K562 (cell line): ENCODE measurements at regions not wholly inside any gene's neighbourhood (a gene's known extent, or its start where the extent isn't known, plus 50 kb on each side); places are given as distances from the start of the nearest gene placed in this dataset.

Experiments
- POLR2B ChIP-seq: fragments of 450-650 bp; IDR thresholded peaks from 2 replicates; pipeline ENCODE4 v1.6.1; 2018; ENCODE audit warnings: low read depth; ENCODE audit not compliant: partially characterized antibody
- SFPQ ChIP-seq: fragments of 200-400 bp; formaldehyde crosslinking; IDR thresholded peaks from 2 replicates; pipeline ENCODE4 v1.6.1; 2017; ENCODE audit warnings: mild to moderate bottlenecking, low read depth, low read length, moderate library complexity
- SMARCA4 ChIP-seq: fragments of 450-650 bp; IDR thresholded peaks from 2 replicates; pipeline ENCODE4 v1.6.1; 2016
- STAT5A ChIP-seq: IDR thresholded peaks from 2 replicates; pipeline ENCODE4 v1.6.1; 2012; ENCODE audit warnings: low read length, inconsistent platforms, borderline replicate concordance
- TFAM ChIP-seq: fragments of 250-450 bp; sonication (Bioruptor Pico); conservative IDR thresholded peaks from 2 replicates; pipeline ENCODE4 v1.5.0; 2021; ENCODE audit warnings: mild to moderate bottlenecking, moderate library complexity
- ZBTB49 ChIP-seq: sonication (generic); formaldehyde crosslinking; IDR thresholded peaks from 2 replicates; pipeline ENCODE4 v1.8.0; 2022; ENCODE audit warnings: missing genetic modification reagents, mild to moderate bottlenecking, borderline replicate concordance
- ZNF121 ChIP-seq: sonication (generic); formaldehyde crosslinking; conservative IDR thresholded peaks from 2 replicates; pipeline ENCODE4 v1.8.0; 2022; ENCODE audit warnings: missing genetic modification reagents
- ZNF76 ChIP-seq: fragments of 250-450 bp; sonication (Bioruptor Pico); IDR thresholded peaks from 2 replicates; pipeline ENCODE4 v1.4.0; 2020; ENCODE audit warnings: mild to moderate bottlenecking, moderate library complexity, borderline replicate concordance
- TF ChIP-seq, protein P1 (sequence below): fragments of 450-650 bp; IDR thresholded peaks from 2 replicates; pipeline ENCODE4 v1.6.1; 2016; ENCODE audit warnings: borderline replicate concordance
- TF ChIP-seq, protein P2 (sequence below): fragments of 450-650 bp; IDR thresholded peaks from 2 replicates; pipeline ENCODE4 v1.6.1; 2018; ENCODE audit warnings: mild to moderate bottlenecking, low read depth; ENCODE audit not compliant: partially characterized antibody
- TF ChIP-seq, protein P3 (sequence below): IDR thresholded peaks from 2 replicates; pipeline ENCODE4 v1.6.1; 2016; ENCODE audit warnings: missing genetic modification characterization, missing compliant biosample characterization

- TF ChIP-seq ZBTB49 (CRISPR knock-in tag), result no peak
- TF ChIP-seq, protein P1, sequence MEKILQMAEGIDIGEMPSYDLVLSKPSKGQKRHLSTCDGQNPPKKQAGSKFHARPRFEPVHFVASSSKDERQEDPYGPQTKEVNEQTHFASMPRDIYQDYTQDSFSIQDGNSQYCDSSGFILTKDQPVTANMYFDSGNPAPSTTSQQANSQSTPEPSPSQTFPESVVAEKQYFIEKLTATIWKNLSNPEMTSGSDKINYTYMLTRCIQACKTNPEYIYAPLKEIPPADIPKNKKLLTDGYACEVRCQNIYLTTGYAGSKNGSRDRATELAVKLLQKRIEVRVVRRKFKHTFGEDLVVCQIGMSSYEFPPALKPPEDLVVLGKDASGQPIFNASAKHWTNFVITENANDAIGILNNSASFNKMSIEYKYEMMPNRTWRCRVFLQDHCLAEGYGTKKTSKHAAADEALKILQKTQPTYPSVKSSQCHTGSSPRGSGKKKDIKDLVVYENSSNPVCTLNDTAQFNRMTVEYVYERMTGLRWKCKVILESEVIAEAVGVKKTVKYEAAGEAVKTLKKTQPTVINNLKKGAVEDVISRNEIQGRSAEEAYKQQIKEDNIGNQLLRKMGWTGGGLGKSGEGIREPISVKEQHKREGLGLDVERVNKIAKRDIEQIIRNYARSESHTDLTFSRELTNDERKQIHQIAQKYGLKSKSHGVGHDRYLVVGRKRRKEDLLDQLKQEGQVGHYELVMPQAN, result no peak
- TF ChIP-seq, protein P2, sequence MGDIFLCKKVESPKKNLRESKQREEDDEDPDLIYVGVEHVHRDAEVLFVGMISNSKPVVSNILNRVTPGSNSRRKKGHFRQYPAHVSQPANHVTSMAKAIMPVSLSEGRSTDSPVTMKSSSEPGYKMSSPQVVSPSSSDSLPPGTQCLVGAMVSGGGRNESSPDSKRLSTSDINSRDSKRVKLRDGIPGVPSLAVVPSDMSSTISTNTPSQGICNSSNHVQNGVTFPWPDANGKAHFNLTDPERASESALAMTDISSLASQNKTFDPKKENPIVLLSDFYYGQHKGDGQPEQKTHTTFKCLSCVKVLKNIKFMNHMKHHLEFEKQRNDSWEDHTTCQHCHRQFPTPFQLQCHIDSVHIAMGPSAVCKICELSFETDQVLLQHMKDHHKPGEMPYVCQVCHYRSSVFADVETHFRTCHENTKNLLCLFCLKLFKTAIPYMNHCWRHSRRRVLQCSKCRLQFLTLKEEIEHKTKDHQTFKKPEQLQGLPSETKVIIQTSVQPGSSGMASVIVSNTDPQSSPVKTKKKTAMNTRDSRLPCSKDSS, result no peak
- TF ChIP-seq SFPQ, result no peak
- TF ChIP-seq SMARCA4, result no peak
- no peak for TF ChIP-seq TFAM (CRISPR knock-in tag)
- no peak for TF ChIP-seq POLR2B
- TF ChIP-seq ZNF76 (CRISPR knock-in tag), result no peak
- no peak for TF ChIP-seq ZNF121 (CRISPR knock-in tag)
- no peak for TF ChIP-seq STAT5A
- TF ChIP-seq, protein P3, sequence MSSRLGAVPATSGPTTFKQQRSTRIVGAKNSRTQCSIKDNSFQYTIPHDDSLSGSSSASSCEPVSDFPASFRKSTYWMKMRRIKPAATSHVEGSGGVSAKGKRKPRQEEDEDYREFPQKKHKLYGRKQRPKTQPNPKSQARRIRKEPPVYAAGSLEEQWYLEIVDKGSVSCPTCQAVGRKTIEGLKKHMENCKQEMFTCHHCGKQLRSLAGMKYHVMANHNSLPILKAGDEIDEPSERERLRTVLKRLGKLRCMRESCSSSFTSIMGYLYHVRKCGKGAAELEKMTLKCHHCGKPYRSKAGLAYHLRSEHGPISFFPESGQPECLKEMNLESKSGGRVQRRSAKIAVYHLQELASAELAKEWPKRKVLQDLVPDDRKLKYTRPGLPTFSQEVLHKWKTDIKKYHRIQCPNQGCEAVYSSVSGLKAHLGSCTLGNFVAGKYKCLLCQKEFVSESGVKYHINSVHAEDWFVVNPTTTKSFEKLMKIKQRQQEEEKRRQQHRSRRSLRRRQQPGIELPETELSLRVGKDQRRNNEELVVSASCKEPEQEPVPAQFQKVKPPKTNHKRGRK (tag), result no peak
Measured at GRCh38 chr7:65269150-65269856, 104.4 kb upstream of the ZNF92 start (continued).
